ENCODE measurements at regions not wholly inside any gene's neighbourhood (a gene's known extent, or its start where the extent isn't known, plus 50 kb on each side); places are given as distances from the start of the nearest gene placed in this dataset.

DNA sequence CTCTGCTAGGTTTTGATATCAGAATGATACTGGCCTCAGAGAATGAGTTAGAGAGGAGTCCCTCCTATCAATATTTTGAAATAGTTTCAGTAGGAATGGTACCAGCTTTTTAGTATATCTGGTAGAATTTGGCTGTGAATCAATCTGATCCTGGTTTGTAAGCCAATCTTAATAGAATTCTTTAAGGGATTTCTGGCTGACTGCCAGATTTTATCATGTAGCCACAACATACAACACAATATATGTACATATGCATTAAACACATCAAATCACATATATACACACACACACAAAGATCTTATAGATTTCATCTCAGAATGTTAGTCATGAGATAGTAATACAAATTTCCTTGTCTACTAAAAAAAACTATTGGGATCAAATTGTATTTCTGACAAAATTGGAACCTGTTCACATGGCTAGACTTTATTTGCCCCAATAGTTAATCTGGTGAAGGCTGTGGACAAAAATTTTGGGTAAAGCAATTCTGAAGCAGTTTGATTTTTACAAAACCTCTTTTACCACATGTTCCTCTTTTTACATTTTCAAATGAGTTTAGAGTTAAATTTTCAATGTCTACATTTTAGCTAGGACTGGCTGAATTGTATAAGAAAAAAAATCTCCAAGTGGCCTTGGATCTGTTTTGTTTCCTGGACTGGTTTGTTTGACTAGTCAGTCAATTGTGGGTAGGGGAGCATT is 151.7 kb downstream of the FASLG start (continued):
- TF ChIP-seq RBBP5 (IDR thresholded peaks at IDR 0.05; ENCODE audit: borderline replicate concordance, low read depth, low read length): no peak
- TF ChIP-seq RNF2 (IDR thresholded peaks at IDR 0.05; ENCODE audit: borderline replicate concordance, low read depth, low read length, missing control alignments, poor library complexity, severe bottlenecking): no peak
- no peak for TF ChIP-seq PHF8 (conservative IDR thresholded peaks at IDR 0.05; ENCODE audit: low read depth, low read length)
- TF ChIP-seq JUND (IDR thresholded peaks at IDR 0.05; ENCODE audit: low read length): no peak
- TF ChIP-seq, protein P1, sequence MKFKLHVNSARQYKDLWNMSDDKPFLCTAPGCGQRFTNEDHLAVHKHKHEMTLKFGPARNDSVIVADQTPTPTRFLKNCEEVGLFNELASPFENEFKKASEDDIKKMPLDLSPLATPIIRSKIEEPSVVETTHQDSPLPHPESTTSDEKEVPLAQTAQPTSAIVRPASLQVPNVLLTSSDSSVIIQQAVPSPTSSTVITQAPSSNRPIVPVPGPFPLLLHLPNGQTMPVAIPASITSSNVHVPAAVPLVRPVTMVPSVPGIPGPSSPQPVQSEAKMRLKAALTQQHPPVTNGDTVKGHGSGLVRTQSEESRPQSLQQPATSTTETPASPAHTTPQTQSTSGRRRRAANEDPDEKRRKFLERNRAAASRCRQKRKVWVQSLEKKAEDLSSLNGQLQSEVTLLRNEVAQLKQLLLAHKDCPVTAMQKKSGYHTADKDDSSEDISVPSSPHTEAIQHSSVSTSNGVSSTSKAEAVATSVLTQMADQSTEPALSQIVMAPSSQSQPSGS (IDR thresholded peaks at IDR 0.05; ENCODE audit: low read length): no peak
- no peak for TF ChIP-seq SP1 (IDR thresholded peaks at IDR 0.05; ENCODE audit: low read depth, low read length)

Measured in H1 (cell line).